Activated naive CD4-positive, alpha-beta T cell treated with anti-CD3 and anti-CD28 coated beads for 36 hours (primary cell): ENCODE measurements at regions not wholly inside any gene's neighbourhood (a gene's known extent, or its start where the extent isn't known, plus 50 kb on each side); places are given as distances from the start of the nearest gene placed in this dataset.

Source experiments
- CTCF ChIA-PET: fragments of 350-600 bp; sonication (Branson Sonifier 250); formaldehyde crosslinking; loops from one replicate; lab custom pipeline; 2021; ENCODE audit warnings: antibody characterized with exemption; lab: Charles Lee
- DNase-seq: peaks from one replicate; pipeline ENCODE4 v3.0.0-alpha.2; 2020
- H3K27ac Mint-ChIP-seq: one replicate; pipeline ENCODE4 v1.8.0; 2021; ENCODE audit warnings: mild to moderate bottlenecking, mixed read lengths
- H3K27me3 Mint-ChIP-seq: one replicate; pipeline ENCODE4 v1.8.0; 2021; ENCODE audit warnings: low read depth, mixed read lengths
- H3K36me3 Mint-ChIP-seq: one replicate; pipeline ENCODE4 v1.8.0; 2021; ENCODE audit warnings: low read depth, mixed read lengths
- H3K4me1 Mint-ChIP-seq: one replicate; pipeline ENCODE4 v1.8.0; 2021; ENCODE audit warnings: low read depth, mixed read lengths
- H3K4me3 Mint-ChIP-seq: one replicate; pipeline ENCODE4 v1.8.0; 2021; ENCODE audit warnings: mild to moderate bottlenecking, moderate library complexity, mixed read lengths
- H3K9me3 Mint-ChIP-seq: one replicate; pipeline ENCODE4 v1.8.0; 2021; ENCODE audit warnings: mixed read lengths
- intact Hi-C: fragments of 100-400 bp; cut with micrococcal nuclease; formaldehyde crosslinking; loops from one replicate; pipeline ENCODE4 v1.15.1; 2023

DNA sequence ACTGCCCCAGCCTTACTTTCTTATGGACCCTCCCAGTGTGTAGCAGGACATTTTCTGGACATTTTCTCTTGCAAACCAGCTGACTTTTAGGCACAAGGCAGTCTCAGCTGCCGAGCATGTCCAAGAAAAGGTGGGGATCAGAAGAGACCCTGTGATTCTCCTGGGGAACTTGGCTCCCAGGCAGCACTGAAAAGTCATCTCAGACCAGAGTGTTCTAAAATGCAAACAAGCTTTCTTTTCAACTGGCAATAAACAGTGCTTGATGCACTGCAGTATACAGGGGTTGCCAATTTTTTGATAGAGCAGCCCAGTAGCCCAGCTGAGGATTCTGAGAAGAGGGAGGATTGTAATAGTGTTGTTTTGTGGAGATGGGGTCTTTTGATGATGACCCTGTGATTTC, 168.0 kb upstream of the PHYHIPL start:
- intact Hi-C loops, result no loop called here
- CTCF ChIA-PET, result no interaction called here
- no peak for DNase-seq
- H3K4me1 Mint-ChIP-seq, result no peaks in the 10 kb centered on the region
- H3K27ac Mint-ChIP-seq, result no peak overlapping the region
- H3K36me3 Mint-ChIP-seq, result no peaks in the 10 kb centered on the region
- no peaks in the 10 kb centered on the region for H3K9me3 Mint-ChIP-seq
- no peak overlapping the region for H3K4me3 Mint-ChIP-seq
- no peaks in the 10 kb centered on the region for H3K27me3 Mint-ChIP-seq

DNA sequence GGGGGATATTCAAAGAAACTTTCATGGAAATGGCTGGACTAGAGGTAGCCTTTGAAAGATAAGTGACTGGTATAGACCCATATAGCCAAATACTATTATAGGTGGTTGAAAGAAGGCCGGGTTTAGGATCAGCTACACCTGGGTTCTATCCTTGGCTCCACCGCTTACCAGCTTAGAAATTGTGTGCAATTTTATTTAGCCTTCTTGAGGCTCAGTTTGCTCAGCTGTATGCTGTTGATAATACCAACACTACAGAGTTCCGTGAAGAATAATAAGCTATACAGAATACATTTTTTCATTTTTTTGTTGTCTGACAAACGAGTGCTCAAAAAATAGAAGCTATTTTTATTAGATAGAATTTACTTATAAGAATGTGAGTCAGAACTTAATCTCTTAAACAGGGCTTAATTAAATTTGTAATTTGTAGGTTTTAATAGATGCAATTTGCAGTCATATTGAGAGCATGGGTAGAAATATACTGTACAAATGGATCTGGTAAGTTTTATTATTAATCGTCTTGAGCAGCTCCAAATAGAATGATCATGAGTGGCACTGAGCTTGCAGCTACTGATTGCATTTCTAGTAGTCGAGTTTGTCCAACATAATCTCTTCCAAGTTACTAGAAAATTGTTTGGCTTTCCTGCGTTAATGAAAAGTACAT, 164.3 kb upstream of the PHYHIPL start:
- CTCF ChIA-PET, result no interaction called here
- no peaks in the 10 kb centered on the region for H3K36me3 Mint-ChIP-seq
- H3K27me3 Mint-ChIP-seq, result no peaks in the 10 kb centered on the region
- H3K27ac Mint-ChIP-seq, result no peak overlapping the region
- no peak for DNase-seq
- H3K4me1 Mint-ChIP-seq, result no peaks in the 10 kb centered on the region
- no peaks in the 10 kb centered on the region for H3K9me3 Mint-ChIP-seq
- intact Hi-C loops, result no loop called here
- no peak overlapping the region for H3K4me3 Mint-ChIP-seq

DNA sequence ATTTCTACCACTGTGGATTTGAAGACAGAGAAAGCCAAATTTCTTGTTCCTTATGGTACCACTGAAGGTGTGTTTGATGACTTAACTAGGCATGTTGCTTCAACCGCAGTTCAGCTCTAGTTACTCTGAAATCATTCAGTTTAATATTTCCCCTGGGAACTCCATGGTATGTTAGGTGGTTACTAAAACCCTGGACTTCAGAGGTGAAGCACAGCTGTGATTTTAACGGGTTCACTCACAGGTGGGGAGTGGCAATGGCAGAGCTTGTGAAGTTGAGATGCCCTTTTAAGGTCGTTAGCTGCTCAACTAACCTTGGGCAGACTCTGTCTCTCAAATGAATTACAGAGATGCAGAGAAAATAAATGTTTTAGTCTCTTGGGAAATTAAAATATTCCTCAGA, 163.6 kb upstream of the PHYHIPL start:
- DNase-seq, result no peak
- no peaks in the 10 kb centered on the region for H3K36me3 Mint-ChIP-seq
- no peaks in the 10 kb centered on the region for H3K9me3 Mint-ChIP-seq
- H3K27me3 Mint-ChIP-seq, result peaks cover 3% of the 10 kb centered on the region
- H3K4me3 Mint-ChIP-seq, result no peak overlapping the region
- CTCF ChIA-PET, result no interaction called here
- H3K4me1 Mint-ChIP-seq, result no peaks in the 10 kb centered on the region
- intact Hi-C loops, result no loop called here
- no peak overlapping the region for H3K27ac Mint-ChIP-seq

DNA sequence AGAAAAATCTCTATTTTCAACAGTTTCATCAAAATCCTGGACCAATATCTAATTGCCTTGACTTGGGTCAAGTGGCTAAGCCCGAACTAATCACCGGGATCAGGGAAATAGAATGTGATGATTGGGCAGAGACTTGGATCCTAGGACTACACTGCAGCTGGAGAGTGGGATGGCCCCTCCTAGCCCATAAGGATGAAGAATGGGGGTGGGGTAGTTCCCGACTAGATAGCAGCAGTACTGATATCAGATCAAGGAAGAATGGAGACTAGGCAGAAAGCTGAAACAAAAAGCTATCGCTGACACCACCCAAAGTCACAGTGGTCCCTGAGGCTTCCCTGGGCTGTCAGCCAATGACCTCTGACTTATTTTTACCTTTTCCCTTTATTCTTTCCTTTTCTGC, 160.4 kb upstream of the PHYHIPL start:
- H3K36me3 Mint-ChIP-seq, result no peaks in the 10 kb centered on the region
- no peaks in the 10 kb centered on the region for H3K9me3 Mint-ChIP-seq
- peaks cover 4% of the 10 kb centered on the region for H3K27me3 Mint-ChIP-seq
- H3K4me1 Mint-ChIP-seq, result no peaks in the 10 kb centered on the region
- DNase-seq, result no peak
- no peak overlapping the region for H3K27ac Mint-ChIP-seq
- CTCF ChIA-PET, result interaction anchor here (0.7 kb wide), 1 partner anchor 944 kb away, joined by 4 read pairs; no protein-coding TSS in a partner anchor
- H3K4me3 Mint-ChIP-seq, result no peak overlapping the region
- intact Hi-C loops, result no loop called here

DNA sequence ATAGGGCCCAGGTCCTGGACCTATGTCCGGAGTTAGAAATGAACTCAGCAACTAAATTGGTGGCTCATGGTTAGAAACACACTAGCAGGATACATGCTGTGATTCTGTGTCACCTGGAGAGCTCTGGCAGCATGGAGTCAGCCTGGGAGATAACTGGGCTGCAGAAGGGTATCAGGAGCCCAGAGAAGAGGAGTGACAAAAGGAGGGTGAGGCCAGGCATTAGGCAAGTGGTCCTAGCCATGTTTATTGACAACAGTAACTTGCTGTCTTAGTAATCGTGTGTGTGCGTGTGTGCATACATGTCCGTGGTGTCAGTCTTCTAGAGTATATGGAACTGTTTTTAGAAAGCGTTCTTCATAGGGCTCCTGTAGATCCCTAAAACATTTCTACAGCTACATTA, 157.5 kb upstream of the PHYHIPL start:
- Mint-ChIP-seq H3K27ac (no peak overlapping the region), H3K4me3 (no peak overlapping the region), H3K9me3 (no peaks in the 10 kb centered on the region), H3K27me3 (peaks cover 4% of the 10 kb centered on the region), H3K36me3 (no peaks in the 10 kb centered on the region), H3K4me1 (no peaks in the 10 kb centered on the region)
- DNase-seq, result no peak
- intact Hi-C loops, result no loop called here
- CTCF ChIA-PET, result interaction anchor here (0.6 kb wide), 1 partner anchor 20 kb away, joined by 3 read pairs; no protein-coding TSS in a partner anchor

- Mint-ChIP-seq H3K36me3 (no peaks in the 10 kb centered on the region), H3K4me3 (no peak overlapping the region), H3K27me3 (peaks cover 4% of the 10 kb centered on the region), H3K9me3 (no peaks in the 10 kb centered on the region), H3K4me1 (no peaks in the 10 kb centered on the region), H3K27ac (no peak overlapping the region)
- CTCF ChIA-PET, result no interaction called here
- intact Hi-C loops, result no loop called here
- DNase-seq, result no peak
These were observed 156.8 kb upstream of the PHYHIPL start for GRCh38 chr10:59019603-59020002.

GRCh38 chr10:59020502-59020901, 155.9 kb upstream of the PHYHIPL start:
- CTCF ChIA-PET, result no interaction called here
- no peak for DNase-seq
- intact Hi-C loops, result no loop called here
- Mint-ChIP-seq H3K4me3 (no peak overlapping the region), H3K36me3 (no peaks in the 10 kb centered on the region), H3K27ac (no peak overlapping the region), H3K27me3 (peaks cover 4% of the 10 kb centered on the region), H3K4me1 (no peaks in the 10 kb centered on the region), H3K9me3 (no peaks in the 10 kb centered on the region)

GRCh38 chr10:59025981-59026765, 150.3 kb upstream of the PHYHIPL start:
- intact Hi-C loops, result no loop called here
- Mint-ChIP-seq H3K27me3 (no peaks in the 10 kb centered on the region), H3K9me3 (peaks cover 12% of the 10 kb centered on the region), H3K36me3 (no peaks in the 10 kb centered on the region), H3K4me3 (no peak overlapping the region), H3K27ac (no peak overlapping the region), H3K4me1 (no peaks in the 10 kb centered on the region)
- CTCF ChIA-PET, result no interaction called here
- no peak for DNase-seq

DNA sequence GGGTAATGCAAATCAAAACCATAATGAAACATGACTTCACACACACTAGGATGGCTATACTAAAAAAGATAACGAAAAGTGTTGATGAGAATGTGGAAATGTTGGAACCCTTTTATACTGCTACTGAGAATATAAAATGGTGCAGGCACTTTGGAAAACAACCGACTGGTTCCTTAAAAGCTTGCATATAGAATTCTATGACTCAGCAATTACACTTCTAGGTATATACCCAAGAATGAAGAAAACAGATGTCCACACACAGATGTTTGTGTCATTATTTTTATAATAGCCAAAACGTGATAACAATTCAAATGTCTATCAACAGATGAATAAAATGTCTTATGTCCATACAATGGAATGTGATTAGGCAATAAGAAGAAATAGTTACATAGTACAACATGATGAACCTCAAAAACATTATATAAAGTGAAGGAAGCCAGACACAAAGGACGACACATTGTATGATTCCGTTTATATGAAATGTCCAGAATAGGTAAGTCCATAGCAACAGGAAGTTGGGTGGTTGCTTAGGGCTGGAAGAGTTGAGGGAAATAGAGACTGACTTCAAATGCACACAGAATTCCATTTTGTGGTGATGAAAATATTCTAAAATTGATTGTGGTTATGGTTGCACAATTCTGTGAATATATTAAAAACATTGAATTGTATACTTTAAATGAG, 148.3 kb upstream of the PHYHIPL start:
- H3K4me1 Mint-ChIP-seq, result no peaks in the 10 kb centered on the region
- CTCF ChIA-PET, result no interaction called here
- DNase-seq, result no peak
- H3K9me3 Mint-ChIP-seq, result peaks cover 12% of the 10 kb centered on the region
- intact Hi-C loops, result no loop called here
- H3K36me3 Mint-ChIP-seq, result no peaks in the 10 kb centered on the region
- no peak overlapping the region for H3K4me3 Mint-ChIP-seq
- H3K27ac Mint-ChIP-seq, result no peak overlapping the region
- H3K27me3 Mint-ChIP-seq, result no peaks in the 10 kb centered on the region

DNA sequence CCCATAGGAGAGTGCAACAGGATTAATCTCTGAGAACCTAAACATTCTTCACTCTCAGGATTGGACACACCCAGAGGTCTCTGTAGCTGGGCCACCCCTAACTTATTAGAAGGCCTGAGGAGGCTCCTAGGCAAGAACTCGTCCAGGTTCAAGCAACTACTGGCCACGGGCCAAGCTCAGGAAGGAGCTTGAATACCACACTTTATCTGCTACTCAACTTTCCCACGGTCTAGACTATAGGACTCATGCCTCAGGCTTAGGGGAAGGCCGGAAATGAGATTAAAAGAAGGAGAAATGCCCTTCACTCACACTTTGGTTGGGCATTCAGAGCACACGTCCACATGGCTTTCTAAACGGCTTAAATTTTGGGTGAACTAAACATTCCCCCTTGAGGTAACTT, 142.8 kb upstream of the PHYHIPL start:
- Mint-ChIP-seq H3K4me3 (no peak overlapping the region), H3K27ac (no peak overlapping the region), H3K36me3 (no peaks in the 10 kb centered on the region), H3K27me3 (no peaks in the 10 kb centered on the region), H3K4me1 (no peaks in the 10 kb centered on the region), H3K9me3 (peaks cover 10% of the 10 kb centered on the region)
- CTCF ChIA-PET, result interaction anchor here (0.5 kb wide), 1 partner anchor 68 kb away, joined by 3 read pairs; no protein-coding TSS in a partner anchor
- intact Hi-C loops, result no loop called here
- DNase-seq, result no peak

- CTCF ChIA-PET, result interaction anchor here (1.4 kb wide), 1 partner anchor 13 kb away, joined by 4 read pairs; no protein-coding TSS in a partner anchor
- no peaks in the 10 kb centered on the region for H3K36me3 Mint-ChIP-seq
- H3K27me3 Mint-ChIP-seq, result no peaks in the 10 kb centered on the region
- no peak overlapping the region for H3K4me3 Mint-ChIP-seq
- intact Hi-C loops, result no loop called here
- no peak for DNase-seq
- H3K27ac Mint-ChIP-seq, result no peak overlapping the region
- peaks cover 4% of the 10 kb centered on the region for H3K9me3 Mint-ChIP-seq
- no peaks in the 10 kb centered on the region for H3K4me1 Mint-ChIP-seq
These were observed 140.0 kb upstream of the PHYHIPL start for GRCh38 chr10:59036311-59037017.

GRCh38 chr10:59037018-59037389, 139.4 kb upstream of the PHYHIPL start:
- Mint-ChIP-seq H3K9me3 (peaks cover 6% of the 10 kb centered on the region), H3K4me1 (no peaks in the 10 kb centered on the region), H3K4me3 (no peak overlapping the region), H3K36me3 (no peaks in the 10 kb centered on the region), H3K27ac (no peak overlapping the region), H3K27me3 (no peaks in the 10 kb centered on the region)
- CTCF ChIA-PET, result interaction anchor here (1.4 kb wide), 1 partner anchor 14 kb away, joined by 4 read pairs; no protein-coding TSS in a partner anchor
- intact Hi-C loops, result no loop called here
- DNase-seq, result no peak
